ENCODE measurements at regions not wholly inside any gene's neighbourhood (a gene's known extent, or its start where the extent isn't known, plus 50 kb on each side); places are given as distances from the start of the nearest gene placed in this dataset.

- ATAC-seq (no peak), DNase-seq (no peak)
- intact Hi-C loops (cut with micrococcal nuclease), result no loop called here
- Histone ChIP-seq H3K9me2 (replicated peaks; ENCODE audit: low read length) (no peaks in the 10 kb centered on the region), H3K36me3 (ENCODE audit: low read depth, low read length) (no peaks in the 10 kb centered on the region), H3K27ac (ENCODE audit: low read length) (no peak overlapping the region), H3K4me1 (ENCODE audit: insufficient read depth, low read length) (no peaks in the 10 kb centered on the region), H2AFZ (ENCODE audit: low read length) (no peak overlapping the region), H3K9ac (ENCODE audit: low read length) (no peak overlapping the region), H3K27me3 (ENCODE audit: low read length) (no peaks in the 10 kb centered on the region), H3K79me2 (ENCODE audit: low read length) (no peaks in the 10 kb centered on the region), H3K4me3 (ENCODE audit: low read length) (no peak overlapping the region), H3K4me2 (ENCODE audit: low read length) (no peak overlapping the region), H3K9me3 (ENCODE audit: low read length) (no peaks in the 10 kb centered on the region), H3F3A (ENCODE audit: low read length, unreplicated experiment) (no peaks in the 10 kb centered on the region), H4K20me1 (ENCODE audit: low read length) (no peaks in the 10 kb centered on the region)
- ChIA-PET POLR2A (ENCODE audit: unreplicated experiment) (no interaction called here), CTCF (no interaction called here)
- no peak for TF ChIP-seq EZH2 (IDR thresholded peaks at IDR 0.05; ENCODE audit: low read length, unreplicated experiment)
- TF ChIP-seq, protein P1, sequence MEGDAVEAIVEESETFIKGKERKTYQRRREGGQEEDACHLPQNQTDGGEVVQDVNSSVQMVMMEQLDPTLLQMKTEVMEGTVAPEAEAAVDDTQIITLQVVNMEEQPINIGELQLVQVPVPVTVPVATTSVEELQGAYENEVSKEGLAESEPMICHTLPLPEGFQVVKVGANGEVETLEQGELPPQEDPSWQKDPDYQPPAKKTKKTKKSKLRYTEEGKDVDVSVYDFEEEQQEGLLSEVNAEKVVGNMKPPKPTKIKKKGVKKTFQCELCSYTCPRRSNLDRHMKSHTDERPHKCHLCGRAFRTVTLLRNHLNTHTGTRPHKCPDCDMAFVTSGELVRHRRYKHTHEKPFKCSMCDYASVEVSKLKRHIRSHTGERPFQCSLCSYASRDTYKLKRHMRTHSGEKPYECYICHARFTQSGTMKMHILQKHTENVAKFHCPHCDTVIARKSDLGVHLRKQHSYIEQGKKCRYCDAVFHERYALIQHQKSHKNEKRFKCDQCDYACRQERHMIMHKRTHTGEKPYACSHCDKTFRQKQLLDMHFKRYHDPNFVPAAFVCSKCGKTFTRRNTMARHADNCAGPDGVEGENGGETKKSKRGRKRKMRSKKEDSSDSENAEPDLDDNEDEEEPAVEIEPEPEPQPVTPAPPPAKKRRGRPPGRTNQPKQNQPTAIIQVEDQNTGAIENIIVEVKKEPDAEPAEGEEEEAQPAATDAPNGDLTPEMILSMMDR (conservative IDR thresholded peaks at IDR 0.05; ENCODE audit: low read depth, low read length), result no peak
- TF ChIP-seq EZH2phosphoT487 (IDR thresholded peaks at IDR 0.05; ENCODE audit: borderline replicate concordance, low read length), result no peak
- no TSS peak for BruUV-seq (replicated peaks)
Observed at GRCh38 chr17:71371809-71372208, 749.0 kb upstream of the SOX9 start.

- DNase-seq, result no peak
- H3K79me2 ChIP-seq (ENCODE audit: low read length), result no peaks in the 10 kb centered on the region
- intact Hi-C loops (cut with micrococcal nuclease), result no loop called here
- H4K20me1 ChIP-seq (ENCODE audit: low read length), result no peaks in the 10 kb centered on the region
- H3K9ac ChIP-seq (ENCODE audit: low read length), result no peak overlapping the region
- H2AFZ ChIP-seq (ENCODE audit: low read length), result no peak overlapping the region
- ChIA-PET CTCF (no interaction called here), POLR2A (ENCODE audit: unreplicated experiment) (no interaction called here)
- no peak for ATAC-seq
- H3K4me3 ChIP-seq (ENCODE audit: low read length), result no peak overlapping the region
- no peaks in the 10 kb centered on the region for H3K4me1 ChIP-seq (ENCODE audit: insufficient read depth, low read length)
- H3F3A ChIP-seq (ENCODE audit: low read length, unreplicated experiment), result no peaks in the 10 kb centered on the region
- H3K27ac ChIP-seq (ENCODE audit: low read length), result no peak overlapping the region
- H3K9me3 ChIP-seq (ENCODE audit: low read length), result no peaks in the 10 kb centered on the region
- TF ChIP-seq EZH2 (IDR thresholded peaks at IDR 0.05; ENCODE audit: low read length, unreplicated experiment) (no peak), EZH2phosphoT487 (IDR thresholded peaks at IDR 0.05; ENCODE audit: borderline replicate concordance, low read length) (no peak)
- TF ChIP-seq, protein P1 (conservative IDR thresholded peaks at IDR 0.05; ENCODE audit: low read depth, low read length), result no peak
- no peaks in the 10 kb centered on the region for H3K36me3 ChIP-seq (ENCODE audit: low read depth, low read length)
- no TSS peak for BruUV-seq (replicated peaks)
- no peaks in the 10 kb centered on the region for H3K9me2 ChIP-seq (replicated peaks; ENCODE audit: low read length)
- no peak overlapping the region for H3K4me2 ChIP-seq (ENCODE audit: low read length)
- no peaks in the 10 kb centered on the region for H3K27me3 ChIP-seq (ENCODE audit: low read length)
Observed at GRCh38 chr17:71375948-71376347, 744.9 kb upstream of the SOX9 start.

DNA sequence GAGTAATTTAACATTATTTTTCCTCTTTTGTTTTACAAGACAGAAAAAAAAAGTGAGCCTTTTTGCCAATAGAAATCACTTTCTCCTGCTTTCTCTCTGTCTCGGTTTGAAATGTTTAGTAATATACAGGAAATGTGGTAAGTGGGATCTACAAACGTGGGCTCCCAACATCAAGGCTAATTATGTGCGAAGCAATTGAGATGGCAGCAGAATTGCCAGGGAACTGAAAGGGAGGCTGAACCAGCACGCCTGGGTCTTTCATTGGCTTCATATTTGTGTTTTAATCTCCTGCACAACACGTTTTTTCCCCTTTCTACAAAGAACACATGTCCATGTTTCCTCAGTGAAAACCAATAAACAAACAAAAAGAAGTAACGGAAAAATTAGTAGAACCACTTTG lies 743.9 kb upstream of the SOX9 start:
- H3K9ac ChIP-seq (ENCODE audit: low read length), result no peak overlapping the region
- H3K4me3 ChIP-seq (ENCODE audit: low read length), result no peak overlapping the region
- H3K4me1 ChIP-seq (ENCODE audit: insufficient read depth, low read length), result no peaks in the 10 kb centered on the region
- no peaks in the 10 kb centered on the region for H3F3A ChIP-seq (ENCODE audit: low read length, unreplicated experiment)
- H3K27me3 ChIP-seq (ENCODE audit: low read length), result no peaks in the 10 kb centered on the region
- no peaks in the 10 kb centered on the region for H3K79me2 ChIP-seq (ENCODE audit: low read length)
- 0 out of 2 replicates have a peak overlapping the region, but pooled peaks have one; percentile 7 for H2AFZ ChIP-seq (ENCODE audit: low read length)
- no peak overlapping the region for H3K4me2 ChIP-seq (ENCODE audit: low read length)
- no peaks in the 10 kb centered on the region for H3K36me3 ChIP-seq (ENCODE audit: low read depth, low read length)
- intact Hi-C loops (cut with micrococcal nuclease), result no loop called here
- no peaks in the 10 kb centered on the region for H4K20me1 ChIP-seq (ENCODE audit: low read length)
- POLR2A ChIA-PET (ENCODE audit: unreplicated experiment), result no interaction called here
- H3K9me2 ChIP-seq (replicated peaks; ENCODE audit: low read length), result no peaks in the 10 kb centered on the region
- TF ChIP-seq EZH2 (IDR thresholded peaks at IDR 0.05; ENCODE audit: low read length, unreplicated experiment) (no peak), EZH2phosphoT487 (IDR thresholded peaks at IDR 0.05; ENCODE audit: borderline replicate concordance, low read length) (no peak)
- TF ChIP-seq, protein P1 (conservative IDR thresholded peaks at IDR 0.05; ENCODE audit: low read depth, low read length), result no peak
- no peak for ATAC-seq
- CTCF ChIA-PET, result no interaction called here
- no peak overlapping the region for H3K27ac ChIP-seq (ENCODE audit: low read length)
- H3K9me3 ChIP-seq (ENCODE audit: low read length), result no peaks in the 10 kb centered on the region
- no peak for DNase-seq
- no TSS peak for BruUV-seq (replicated peaks)
